ENCODE measurements at regions not wholly inside any gene's neighbourhood (a gene's known extent, or its start where the extent isn't known, plus 50 kb on each side); places are given as distances from the start of the nearest gene placed in this dataset.

GRCh38 chr6:98644063-98644462 is 190.3 kb upstream of the POU3F2 start:
- TF ChIP-seq CTCF (IDR thresholded peaks at IDR 0.05), result no peak
- TF ChIP-seq POLR2A (IDR thresholded peaks at IDR 0.05), result no peak
- Histone ChIP-seq H3K4me3 (no peak overlapping the region), H3K36me3 (no peaks in the 10 kb centered on the region), H3K4me1 (no peaks in the 10 kb centered on the region), H3K27ac (no peak overlapping the region), H3K27me3 (no peaks in the 10 kb centered on the region), H3K9me3 (no peaks in the 10 kb centered on the region)
- no peak for DNase-seq

- no peak overlapping the region for H3K4me3 ChIP-seq
- no peaks in the 10 kb centered on the region for H3K4me1 ChIP-seq
- H3K9me3 ChIP-seq, result no peaks in the 10 kb centered on the region
- no peak overlapping the region for H3K27ac ChIP-seq
- no peak for DNase-seq
- no peaks in the 10 kb centered on the region for H3K27me3 ChIP-seq
- TF ChIP-seq CTCF (IDR thresholded peaks at IDR 0.05), result no peak
- no peak for TF ChIP-seq POLR2A (IDR thresholded peaks at IDR 0.05)
- no peaks in the 10 kb centered on the region for H3K36me3 ChIP-seq
These were observed 186.0 kb upstream of the POU3F2 start for GRCh38 chr6:98648211-98648914.

- TF ChIP-seq POLR2A (IDR thresholded peaks at IDR 0.05) (no peak), CTCF (IDR thresholded peaks at IDR 0.05) (no peak)
- H3K9me3 ChIP-seq, result no peaks in the 10 kb centered on the region
- no peaks in the 10 kb centered on the region for H3K36me3 ChIP-seq
- H3K4me1 ChIP-seq, result no peaks in the 10 kb centered on the region
- no peak for DNase-seq
- H3K27me3 ChIP-seq, result no peaks in the 10 kb centered on the region
- no peak overlapping the region for H3K27ac ChIP-seq
- H3K4me3 ChIP-seq, result no peak overlapping the region
These were observed 183.4 kb upstream of the POU3F2 start for GRCh38 chr6:98650941-98651340.

GRCh38 chr6:98653179-98653578 is 181.2 kb upstream of the POU3F2 start:
- no peak overlapping the region for H3K4me3 ChIP-seq
- TF ChIP-seq CTCF (IDR thresholded peaks at IDR 0.05) (no peak), POLR2A (IDR thresholded peaks at IDR 0.05) (no peak)
- H3K4me1 ChIP-seq, result no peaks in the 10 kb centered on the region
- H3K36me3 ChIP-seq, result no peaks in the 10 kb centered on the region
- H3K9me3 ChIP-seq, result no peaks in the 10 kb centered on the region
- no peak for DNase-seq
- no peaks in the 10 kb centered on the region for H3K27me3 ChIP-seq
- no peak overlapping the region for H3K27ac ChIP-seq

GRCh38 chr6:98657764-98658163 is 176.6 kb upstream of the POU3F2 start:
- TF ChIP-seq POLR2A (IDR thresholded peaks at IDR 0.05), result no peak
- no peak for TF ChIP-seq CTCF (IDR thresholded peaks at IDR 0.05)
- DNase-seq, result no peak

GRCh38 chr6:98669371-98669770 is 165.0 kb upstream of the POU3F2 start:
- no peaks in the 10 kb centered on the region for H3K27me3 ChIP-seq
- no peak overlapping the region for H3K4me3 ChIP-seq
- H3K9me3 ChIP-seq, result no peaks in the 10 kb centered on the region
- H3K27ac ChIP-seq, result no peak overlapping the region
- TF ChIP-seq POLR2A (IDR thresholded peaks at IDR 0.05), result no peak
- TF ChIP-seq CTCF (IDR thresholded peaks at IDR 0.05), result no peak
- no peaks in the 10 kb centered on the region for H3K4me1 ChIP-seq
- no peaks in the 10 kb centered on the region for H3K36me3 ChIP-seq
- DNase-seq, result no peak

More at GRCh38 chr6:98657764-98658163, 176.6 kb upstream of the POU3F2 start:
- Histone ChIP-seq H3K27me3 (no peaks in the 10 kb centered on the region), H3K4me1 (no peaks in the 10 kb centered on the region), H3K9me3 (no peaks in the 10 kb centered on the region), H3K27ac (no peak overlapping the region), H3K36me3 (no peaks in the 10 kb centered on the region), H3K4me3 (no peak overlapping the region)
